D721Med (cell line): ENCODE measurements at regions not wholly inside any gene's neighbourhood (a gene's known extent, or its start where the extent isn't known, plus 50 kb on each side); places are given as distances from the start of the nearest gene placed in this dataset.

ENCODE experiments used
- DNase-seq: peaks from one replicate; pipeline ENCODE4 v3.0.0; 2011; ENCODE audit warnings: low spot score; ENCODE audit not compliant: insufficient read length
- FAIRE-seq: peaks from 2 replicates; lab custom pipeline; 2011; peaks lifted over from hg19 to GRCh38; lab: Jason Lieb, UNC
- CTCF ChIP-seq: IDR thresholded peaks from 2 replicates; pipeline ENCODE4 v1.5.1; 2012; ENCODE audit warnings: mild to moderate bottlenecking, control low read depth; ENCODE audit not compliant: insufficient read depth; ENCODE audit errors: missing control alignments

GRCh38 chr6:147728903-147729302, 220.4 kb downstream of the SAMD5 start:
- TF ChIP-seq CTCF = no peak
- FAIRE-seq = no peak
- DNase-seq = no peak

GRCh38 chr6:147733686-147734085, 225.2 kb downstream of the SAMD5 start:
- TF ChIP-seq CTCF = no peak
- FAIRE-seq (no peak), DNase-seq (no peak)

GRCh38 chr6:147734151-147734550, 225.7 kb downstream of the SAMD5 start:
- DNase-seq (no peak), FAIRE-seq (no peak)
- TF ChIP-seq CTCF = no peak

- DNase-seq (no peak), FAIRE-seq (no peak)
- TF ChIP-seq CTCF = no peak
These were observed 227.4 kb downstream of the SAMD5 start for GRCh38 chr6:147735924-147736323.

GRCh38 chr6:147737115-147737514, 228.6 kb downstream of the SAMD5 start:
- FAIRE-seq (no peak), DNase-seq (no peak)
- TF ChIP-seq CTCF = no peak

- no peak for FAIRE-seq
- no peak for DNase-seq
- TF ChIP-seq CTCF = no peak
These were observed 229.6 kb downstream of the SAMD5 start for GRCh38 chr6:147738099-147738498.

GRCh38 chr6:147738516-147739162, 230.1 kb downstream of the SAMD5 start:
- no peak for DNase-seq
- no peak for TF ChIP-seq CTCF
- no peak for FAIRE-seq
